NCI-H1417 (cell line): ENCODE measurements at regions not wholly inside any gene's neighbourhood (a gene's known extent, or its start where the extent isn't known, plus 50 kb on each side); places are given as distances from the start of the nearest gene placed in this dataset.

Experiments used
- DNase-seq, 3 experiments: peaks; one replicate each; lab custom pipeline; 2025; lab: John Stamatoyannopoulos, UW

DNA sequence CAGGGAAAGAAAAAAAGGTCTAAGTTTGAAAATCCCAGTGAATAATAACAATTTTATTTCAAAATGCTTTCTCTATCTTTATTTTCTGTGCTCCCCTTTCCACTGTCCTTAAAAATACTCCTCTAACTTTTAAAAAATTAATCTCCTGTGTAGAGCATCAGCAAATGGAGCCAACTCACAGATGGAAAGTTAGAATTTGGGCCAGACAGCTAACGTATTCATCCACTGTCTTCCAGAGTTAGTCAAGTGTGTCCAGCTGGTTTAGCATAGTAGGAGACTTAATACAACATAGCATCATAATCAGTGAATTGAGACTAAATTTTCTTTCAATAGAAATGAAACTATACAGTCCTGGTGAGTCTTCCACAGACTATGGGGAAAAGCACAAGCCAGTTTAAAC is 419.0 kb upstream of the LRRC7 start:
- no peak for DNase-seq

DNA sequence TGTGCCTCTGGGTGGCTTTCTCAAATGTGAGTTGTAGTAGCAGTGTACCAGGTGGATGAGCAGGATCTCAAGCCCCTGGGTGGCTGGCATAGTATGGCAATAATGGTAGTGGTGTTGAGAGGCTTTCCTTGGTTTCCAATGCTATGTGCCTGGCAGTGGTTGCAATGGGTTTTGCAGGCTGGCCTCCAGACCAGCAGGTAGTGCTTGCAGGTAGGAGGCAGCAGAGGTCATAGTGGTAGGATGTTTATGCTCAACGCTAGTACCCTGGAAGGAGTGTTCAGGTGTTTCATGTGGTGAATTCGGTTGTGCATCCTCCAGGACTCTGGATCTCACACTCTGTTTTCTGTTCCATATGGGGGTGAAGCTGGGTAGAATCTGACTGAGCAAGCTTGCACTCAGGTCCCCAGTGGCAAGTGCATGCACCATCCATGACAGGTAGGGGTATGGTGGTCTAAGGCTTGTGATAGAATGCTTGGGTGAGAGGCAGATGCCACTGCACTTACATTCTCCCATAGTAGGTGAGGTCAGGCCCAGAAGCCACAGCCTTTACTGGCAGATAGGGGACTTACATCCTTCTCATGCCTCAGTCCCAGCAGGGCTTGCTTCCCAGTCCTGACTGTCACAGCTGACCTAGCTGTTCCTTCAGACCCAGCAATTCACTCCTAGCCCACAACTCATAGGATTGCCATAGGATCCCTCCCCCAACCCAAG is 410.5 kb upstream of the LRRC7 start:
- no peak for DNase-seq

DNA sequence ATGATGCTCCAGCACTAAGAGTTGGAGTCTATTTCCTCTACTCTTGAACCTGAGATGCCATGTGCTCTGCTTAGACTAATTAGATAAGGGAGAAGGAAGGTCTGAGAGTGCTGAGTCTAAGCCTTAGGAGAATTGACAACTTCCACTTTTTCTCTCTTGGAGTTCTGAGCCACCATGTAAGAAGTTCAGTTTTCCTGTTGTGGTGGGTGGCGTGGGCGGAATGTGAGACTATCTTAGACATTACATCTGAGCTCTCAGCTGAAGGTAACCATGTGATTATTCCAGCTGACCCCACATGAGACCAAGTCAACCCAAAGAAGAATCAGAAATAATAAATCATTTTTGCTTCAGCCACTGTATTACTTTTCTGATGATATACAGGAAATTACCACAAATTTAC is 404.5 kb upstream of the LRRC7 start:
- no peak for DNase-seq

DNA sequence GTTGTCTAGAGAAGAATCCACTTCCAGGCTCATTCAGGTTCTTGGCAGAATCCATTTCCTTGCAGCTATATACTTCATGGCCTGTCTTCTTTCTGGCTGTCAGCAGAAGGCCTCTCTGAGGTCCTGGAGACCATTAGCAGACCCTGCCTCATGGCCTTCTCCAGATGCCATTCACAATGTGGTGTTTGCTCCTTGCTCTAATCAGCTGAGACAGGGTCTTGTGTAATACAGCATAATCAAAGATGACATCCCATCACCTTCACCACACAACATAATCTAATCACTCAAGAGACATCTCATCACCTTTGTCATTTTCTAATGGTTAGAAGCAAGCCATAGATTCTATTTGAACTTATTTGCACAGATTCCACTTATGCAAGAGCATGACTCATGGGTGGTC is 403.9 kb upstream of the LRRC7 start:
- DNase-seq, result no peak

DNA sequence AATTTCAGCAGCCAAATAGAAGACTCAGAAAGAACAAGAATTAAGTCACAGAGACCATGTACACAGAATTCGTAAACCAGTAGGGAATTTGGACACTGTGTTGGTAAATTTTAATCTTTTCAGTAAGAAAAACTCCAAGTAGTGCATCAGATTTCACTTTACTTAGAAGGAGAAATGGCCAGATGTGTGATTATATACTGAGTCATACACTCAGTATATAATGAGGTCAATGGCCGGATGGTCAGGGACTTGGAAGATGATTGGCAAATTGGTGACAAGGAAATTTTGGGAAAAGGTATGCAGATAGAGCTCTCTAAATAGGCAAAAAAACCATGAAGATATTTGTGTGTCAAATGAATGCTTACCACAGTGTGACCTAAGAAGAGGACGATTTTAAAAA is 399.8 kb upstream of the LRRC7 start:
- DNase-seq, result no peak

DNA sequence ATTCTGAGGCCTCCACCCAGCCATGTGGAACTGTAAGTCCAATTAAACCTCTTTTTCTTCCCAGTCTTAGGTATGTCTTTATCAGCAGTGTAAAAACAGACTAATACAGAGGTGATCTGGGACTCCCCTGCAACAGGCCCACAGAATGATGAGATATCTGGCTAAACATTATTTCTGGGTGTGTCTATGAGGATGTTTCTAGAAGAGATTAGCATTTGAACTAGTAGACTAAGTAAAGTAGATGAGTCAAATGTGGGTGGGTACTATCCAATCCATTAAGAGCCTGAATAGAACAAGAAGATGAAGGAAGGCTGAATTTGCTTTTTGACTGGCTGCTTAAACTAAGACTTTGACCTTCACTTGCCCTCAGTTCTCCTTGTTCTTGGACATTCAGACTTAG is 396.5 kb upstream of the LRRC7 start:
- DNase-seq, result no peak

DNA sequence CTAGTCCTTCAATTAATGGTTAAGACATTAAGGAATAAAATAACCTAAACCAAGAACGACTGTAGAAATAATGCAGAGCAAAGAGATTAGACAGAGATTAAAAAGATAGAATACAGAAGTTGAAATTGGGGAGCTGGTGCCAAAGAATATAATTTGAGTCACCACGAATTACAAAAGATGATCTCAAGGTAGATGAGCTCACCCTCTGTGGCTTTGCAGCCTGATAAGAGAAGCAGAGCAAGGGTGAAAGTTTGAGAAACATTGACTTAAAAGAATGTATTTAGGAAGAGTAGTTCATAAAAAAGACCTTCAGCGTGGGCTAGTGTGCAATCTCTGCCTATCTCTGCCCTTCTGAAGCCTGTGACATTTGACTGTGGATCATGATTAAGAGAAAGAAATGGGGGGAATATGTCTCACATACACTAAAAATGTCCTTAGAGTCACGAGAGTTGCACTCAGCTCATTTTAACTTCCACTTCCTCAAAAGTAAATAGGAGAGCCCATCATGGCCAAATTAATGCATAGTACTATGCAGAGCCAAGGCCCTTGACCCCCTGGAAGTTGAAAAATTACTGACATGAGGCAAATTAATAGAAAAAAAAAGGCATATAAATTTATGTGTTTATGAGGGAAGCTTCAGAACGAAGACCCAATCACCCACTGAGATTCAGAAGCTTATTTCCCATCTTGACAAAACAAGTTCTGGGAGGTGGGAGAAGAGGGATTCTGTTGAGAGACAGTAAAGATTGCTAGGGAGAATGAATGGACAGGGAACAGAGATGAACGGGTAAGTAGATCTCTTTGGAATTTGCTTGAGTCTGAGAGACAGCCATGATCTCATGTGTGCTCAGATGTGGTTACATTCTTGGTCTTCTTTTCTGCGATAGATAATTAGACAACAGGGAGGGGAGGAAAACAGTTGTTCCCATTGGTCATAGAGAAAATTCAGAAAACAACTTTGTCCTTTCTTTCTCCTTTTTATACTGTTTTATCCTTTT is 395.4 kb upstream of the LRRC7 start:
- DNase-seq, result no peak

DNA sequence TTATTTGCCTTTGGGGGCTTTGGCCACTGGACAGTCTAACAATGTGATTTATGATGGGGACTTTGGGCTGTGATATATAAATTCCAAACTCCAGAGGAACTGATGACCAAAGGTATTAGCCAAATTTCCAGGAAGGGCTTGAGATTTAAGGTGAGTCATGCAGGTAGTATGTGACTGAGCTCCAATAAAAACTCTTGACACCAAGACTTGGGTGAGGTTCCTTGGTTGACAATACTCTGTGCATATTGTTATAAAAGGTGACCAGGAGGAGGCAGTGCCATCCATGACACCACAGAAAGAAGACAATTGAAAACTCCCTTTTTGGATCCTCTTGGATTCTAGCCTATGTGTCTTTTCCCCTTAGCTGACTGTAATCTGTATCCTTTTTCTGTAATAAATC is 392.7 kb upstream of the LRRC7 start:
- no peak for DNase-seq

DNA sequence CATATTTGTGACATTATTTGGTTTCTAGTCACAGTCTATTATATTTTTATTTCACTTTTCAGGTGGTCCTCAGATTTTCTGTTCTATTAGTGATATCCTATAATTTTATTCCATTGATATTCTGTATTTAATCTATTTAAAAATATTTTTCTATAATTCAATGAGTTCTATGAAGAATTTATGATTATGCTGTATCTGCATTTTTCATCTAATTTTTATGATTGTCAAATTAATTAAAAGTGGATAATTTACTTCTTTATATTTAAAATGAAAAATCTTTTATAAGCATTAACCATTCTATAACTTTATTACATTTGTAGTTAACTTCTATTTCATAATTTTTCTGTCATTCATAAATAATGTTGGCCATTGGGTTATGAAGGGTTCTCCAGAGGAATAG is 387.4 kb upstream of the LRRC7 start:
- DNase-seq, result no peak

DNA sequence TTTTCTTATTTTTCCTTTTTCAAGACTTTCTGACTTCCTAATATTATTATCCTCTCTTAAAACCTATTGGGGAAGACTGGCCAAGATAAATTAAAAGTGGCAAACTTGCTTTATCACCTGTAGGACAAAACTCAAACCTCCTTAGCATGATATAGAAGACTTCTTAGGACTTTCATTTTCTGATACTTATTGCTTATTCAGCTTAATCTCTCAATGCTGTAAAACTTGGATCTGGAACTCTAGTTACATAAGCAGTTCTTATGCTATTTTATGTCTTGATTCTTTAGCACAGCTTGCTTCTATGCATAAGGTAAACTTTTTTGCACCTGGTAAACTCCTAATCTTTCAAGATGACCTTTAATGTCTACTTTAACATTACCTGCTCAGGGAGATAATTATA is 382.3 kb upstream of the LRRC7 start:
- DNase-seq, result no peak

DNA sequence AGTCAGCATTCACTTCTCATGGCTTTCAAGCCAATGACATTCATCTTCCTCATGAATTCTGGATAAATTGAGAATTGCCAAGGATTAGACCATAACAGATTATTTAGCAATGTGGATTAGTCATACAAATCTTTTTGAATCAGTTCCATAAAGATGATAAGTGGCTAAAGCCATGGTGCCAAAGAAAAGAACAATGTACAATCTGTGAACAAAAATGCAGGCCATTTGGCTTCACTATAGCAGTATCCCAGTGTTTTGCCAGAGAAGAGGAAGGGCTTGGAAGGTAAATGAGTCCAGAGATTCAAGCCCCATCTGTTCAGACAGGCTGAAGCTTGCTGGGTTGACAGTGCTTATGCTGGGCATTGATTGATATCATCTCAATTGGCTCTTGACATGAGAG is 376.4 kb upstream of the LRRC7 start:
- DNase-seq, result peak; percentile 37 to 89 (median 81)

DNA sequence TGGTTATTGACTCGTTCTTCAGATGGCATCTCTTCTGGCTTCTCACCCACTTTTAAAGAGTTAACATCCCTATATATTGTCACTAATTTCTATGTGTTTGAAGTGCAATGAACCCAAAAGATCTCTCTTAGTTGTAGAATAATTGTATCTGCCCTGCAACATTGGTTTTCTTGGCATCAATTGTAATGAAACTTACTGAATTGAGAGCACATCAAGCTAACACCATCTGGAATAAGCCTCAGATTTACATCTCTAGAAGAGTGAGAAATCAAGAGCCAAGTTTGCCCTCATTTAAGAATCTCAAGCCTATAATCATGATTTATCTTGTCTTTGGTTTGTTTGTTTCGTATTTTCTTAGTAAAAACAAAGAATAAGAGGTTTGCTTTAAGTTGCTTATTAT is 372.6 kb upstream of the LRRC7 start:
- no peak for DNase-seq

DNA sequence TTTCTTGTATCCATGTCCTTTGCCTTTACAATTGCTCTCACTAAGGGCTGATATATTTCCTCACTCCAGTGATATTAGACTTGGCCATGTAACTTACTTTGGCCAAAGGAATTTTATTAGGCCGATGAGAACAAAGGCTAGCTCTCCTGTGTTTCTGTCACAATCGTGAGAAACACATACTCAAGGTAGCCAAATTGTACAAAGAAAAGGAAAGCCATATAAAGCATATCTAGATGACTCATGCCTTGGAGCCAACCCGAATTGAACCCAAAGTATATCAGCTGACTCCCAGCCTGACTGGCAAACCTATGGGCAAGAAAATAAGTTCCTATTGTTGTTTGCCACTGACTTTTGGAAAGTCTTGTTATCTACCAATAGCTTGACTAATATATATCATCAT is 371.7 kb upstream of the LRRC7 start:
- DNase-seq, result no peak

DNA sequence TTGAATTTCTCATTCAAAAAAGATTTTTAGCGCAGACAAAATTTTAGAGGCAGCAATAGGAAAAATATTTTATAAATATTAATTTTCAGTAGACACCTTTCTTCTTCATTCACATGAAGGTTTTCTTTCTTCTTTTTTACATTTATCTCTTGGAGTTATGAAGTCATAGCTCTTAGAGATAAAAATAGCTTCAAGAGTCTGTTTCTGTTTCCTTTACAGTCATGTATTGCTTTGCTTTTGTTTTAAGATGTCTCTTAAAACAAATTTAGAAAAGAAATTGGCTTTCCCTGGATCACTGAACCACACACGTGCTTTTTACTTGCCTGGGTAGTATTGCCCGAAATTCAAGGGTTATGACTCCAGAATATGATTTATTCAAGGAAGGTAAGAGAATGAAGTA is 369.9 kb upstream of the LRRC7 start:
- DNase-seq, result no peak

DNA sequence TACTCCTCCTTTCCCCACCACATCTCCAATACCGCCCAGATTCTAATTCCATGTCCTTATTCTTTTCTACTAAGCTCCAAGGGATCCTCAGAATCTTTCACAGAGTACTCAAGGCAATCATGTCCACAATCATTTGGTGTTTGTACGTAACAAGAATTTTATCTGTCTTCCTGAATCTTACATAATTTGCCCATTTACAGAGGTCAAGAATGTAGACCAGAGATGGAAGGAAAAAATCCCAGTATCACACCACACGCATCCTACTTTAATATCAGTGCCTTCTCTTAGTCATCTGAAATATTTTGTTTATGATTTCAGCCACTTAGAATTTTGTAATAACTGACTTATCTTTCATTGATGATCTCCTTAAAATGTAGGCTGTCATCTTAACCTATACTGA is 366.0 kb upstream of the LRRC7 start:
- DNase-seq, result no peak

DNA sequence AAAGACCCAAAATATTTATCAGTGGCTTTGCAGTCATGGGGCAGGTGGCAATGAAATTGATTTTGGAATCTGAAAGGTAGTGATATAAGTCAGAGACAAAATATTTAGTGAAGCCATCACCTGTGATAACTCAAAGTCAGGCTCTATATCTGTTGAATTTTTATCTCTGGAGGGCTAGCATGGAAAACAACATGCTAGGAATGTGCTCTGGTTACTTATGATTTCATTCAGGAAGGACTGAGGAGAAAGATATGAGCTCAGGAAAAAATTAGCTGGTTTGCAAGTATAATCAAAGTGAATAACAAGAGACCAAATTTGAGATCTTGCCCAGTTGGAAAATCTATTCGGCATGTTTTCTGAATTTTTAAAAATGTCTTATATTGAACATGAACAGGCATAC is 364.6 kb upstream of the LRRC7 start:
- DNase-seq, result no peak

DNA sequence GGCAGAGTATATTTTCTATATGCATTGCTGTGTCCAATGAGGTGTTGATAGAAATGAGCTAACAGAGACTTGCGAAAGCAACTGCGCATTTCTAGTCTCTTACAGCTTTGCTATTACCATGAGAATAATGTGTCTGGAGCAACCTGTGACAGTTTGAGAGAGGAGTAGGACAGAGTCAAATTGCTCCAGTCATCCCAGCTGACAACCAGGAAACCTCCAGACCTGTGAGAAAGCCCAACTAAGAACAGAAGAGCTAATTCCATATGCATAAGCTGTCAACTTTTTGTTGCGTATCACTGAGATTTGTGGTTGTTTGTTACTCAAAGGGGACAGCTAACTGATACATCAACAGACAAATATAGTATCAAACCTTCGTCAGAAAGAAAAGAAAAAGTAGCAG is 354.1 kb upstream of the LRRC7 start:
- DNase-seq, result no peak

DNA sequence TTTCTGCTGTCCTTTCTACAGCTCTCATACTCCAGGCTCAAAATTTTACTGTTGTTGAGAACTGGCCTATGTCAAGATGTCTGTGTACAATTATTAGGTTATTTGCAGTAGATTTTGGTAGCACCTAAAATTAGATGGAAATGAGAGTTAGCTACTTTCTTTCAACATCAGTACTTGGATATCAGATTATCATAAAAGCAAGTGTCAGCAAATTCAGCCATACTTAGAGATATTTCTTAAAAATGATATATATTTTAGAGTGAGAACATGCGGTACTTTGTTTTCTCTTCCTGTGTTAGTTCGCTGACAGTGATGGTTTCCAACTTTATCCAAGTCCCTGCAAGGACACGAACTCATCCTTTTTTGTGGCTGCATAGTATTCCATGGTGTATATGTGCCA is 351.8 kb upstream of the LRRC7 start:
- no peak for DNase-seq

DNA sequence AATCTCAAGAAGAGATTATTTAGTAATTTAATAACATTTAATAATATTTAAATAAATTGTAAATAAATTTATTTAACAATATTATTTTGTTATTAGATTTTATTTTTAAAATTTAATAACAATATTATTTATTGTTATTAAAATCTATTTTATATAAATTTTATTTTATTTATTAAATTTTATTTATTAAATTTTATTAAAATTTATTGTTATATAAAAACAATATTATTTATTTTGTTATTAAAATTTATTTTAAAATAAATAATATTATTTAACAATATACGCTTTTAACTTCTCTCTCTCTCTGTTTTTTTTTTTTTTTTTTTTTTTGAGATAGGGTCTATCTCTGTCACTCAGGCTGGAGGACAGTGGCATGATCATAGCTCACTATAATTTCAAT is 347.1 kb upstream of the LRRC7 start:
- DNase-seq, result no peak

DNA sequence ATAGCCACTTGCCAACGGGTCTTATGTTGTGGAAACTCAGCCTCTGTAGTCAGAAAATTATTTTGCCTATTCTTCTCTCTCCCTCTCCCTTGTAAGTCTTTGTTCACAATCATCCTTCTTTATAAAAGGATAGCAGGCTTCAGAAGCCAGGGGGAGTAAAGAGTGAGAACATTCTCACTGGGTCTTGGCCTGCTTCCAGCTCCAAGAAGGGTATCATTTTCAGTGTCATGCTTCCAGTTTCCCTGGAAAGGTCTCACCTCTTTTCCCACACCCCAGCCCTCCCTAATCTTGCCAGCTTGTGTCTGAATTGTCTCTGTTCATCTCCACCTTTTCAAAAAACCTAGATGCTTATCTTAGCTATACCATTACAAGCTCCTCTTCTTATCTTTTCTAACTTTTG is 346.2 kb upstream of the LRRC7 start:
- DNase-seq, result peak; percentile 22 to 76 (median 29)

DNA sequence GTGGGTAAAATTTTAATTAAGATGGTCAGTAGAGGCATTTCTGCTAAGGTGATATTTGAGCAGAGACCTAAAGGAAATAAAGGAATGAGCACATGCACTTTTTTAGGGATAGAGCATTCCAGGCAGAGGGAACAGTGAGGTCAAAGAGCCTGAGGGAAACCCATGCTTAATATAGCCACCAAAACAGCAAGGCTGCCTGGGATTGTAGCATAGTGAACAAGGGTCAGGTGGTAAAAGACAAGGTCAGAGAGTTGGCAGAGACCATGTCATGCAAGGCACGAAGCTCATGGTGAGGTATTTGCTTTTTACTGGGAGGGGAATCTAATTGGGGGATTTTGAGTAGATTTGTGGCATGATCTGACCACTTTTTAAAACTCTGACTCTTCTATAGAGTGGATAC is 344.6 kb upstream of the LRRC7 start:
- DNase-seq, result no peak

DNA sequence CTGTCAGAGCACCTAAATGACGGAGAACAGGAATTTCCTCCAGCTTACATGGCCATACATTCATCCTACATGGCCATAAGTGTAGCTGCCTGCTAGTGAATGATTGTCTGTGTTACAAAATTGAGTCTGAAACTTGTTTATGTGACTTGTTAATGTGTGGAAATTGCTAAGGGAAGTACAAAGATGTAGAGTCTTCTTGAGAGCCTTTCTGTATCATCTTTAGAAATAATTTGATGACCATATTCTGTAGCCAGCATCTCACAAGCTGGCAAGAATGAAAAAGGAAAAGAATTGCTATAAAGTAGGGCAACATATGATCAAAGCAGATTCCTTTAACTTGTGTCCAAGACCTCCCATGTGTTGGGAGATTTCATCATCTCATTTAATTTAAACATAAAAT is 339.2 kb upstream of the LRRC7 start:
- DNase-seq, result no peak

DNA sequence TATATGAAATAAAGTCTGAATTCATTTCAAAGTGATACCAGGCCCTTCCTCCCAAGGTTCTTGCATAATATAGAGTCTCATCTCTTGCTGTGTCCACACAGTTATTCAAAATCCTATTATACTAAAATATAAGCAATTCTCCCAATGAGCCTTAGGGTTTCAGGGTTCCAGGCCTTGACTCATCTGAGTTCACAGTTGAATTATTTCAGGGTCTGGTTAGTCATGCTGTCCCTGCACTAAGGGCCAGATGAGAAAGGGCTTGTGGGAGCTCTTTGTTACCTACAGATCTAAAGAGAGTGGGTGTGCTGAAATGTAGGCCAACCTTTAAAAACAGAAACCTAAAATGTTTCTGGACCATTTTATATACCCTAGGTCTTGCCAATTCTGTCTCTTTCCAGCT is 337.5 kb upstream of the LRRC7 start:
- DNase-seq, result no peak

DNA sequence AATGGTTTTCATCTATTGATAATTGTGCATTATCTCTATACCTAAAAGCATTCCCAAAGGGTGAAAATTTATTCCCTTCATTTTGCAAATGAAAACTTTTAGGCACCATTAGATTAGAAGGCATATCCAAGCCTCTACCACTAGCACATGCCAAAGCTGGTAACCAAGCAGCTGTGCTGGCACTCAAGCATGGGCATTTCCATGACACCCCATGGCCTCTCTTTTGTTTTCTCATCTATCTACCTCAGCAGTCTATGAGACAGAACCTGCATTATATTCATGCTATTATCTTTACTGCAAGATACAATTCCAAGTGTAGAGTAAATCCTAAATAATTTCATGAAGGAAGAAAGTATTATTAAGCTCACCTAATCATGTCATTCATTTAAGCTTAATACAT is 334.3 kb upstream of the LRRC7 start:
- no peak for DNase-seq
